HG02840 (cell line): ENCODE measurements at regions not wholly inside any gene's neighbourhood (a gene's known extent, or its start where the extent isn't known, plus 50 kb on each side); places are given as distances from the start of the nearest gene placed in this dataset.

Experiments used
- ATAC-seq: cut with Tn5 transposase; IDR thresholded peaks from one replicate; pipeline ENCODE4 v1.9.1; 2021; ENCODE audit warnings: mild to moderate bottlenecking, moderate library complexity, moderate number of reproducible peaks; ENCODE audit not compliant: unreplicated experiment, low FRiP score

DNA sequence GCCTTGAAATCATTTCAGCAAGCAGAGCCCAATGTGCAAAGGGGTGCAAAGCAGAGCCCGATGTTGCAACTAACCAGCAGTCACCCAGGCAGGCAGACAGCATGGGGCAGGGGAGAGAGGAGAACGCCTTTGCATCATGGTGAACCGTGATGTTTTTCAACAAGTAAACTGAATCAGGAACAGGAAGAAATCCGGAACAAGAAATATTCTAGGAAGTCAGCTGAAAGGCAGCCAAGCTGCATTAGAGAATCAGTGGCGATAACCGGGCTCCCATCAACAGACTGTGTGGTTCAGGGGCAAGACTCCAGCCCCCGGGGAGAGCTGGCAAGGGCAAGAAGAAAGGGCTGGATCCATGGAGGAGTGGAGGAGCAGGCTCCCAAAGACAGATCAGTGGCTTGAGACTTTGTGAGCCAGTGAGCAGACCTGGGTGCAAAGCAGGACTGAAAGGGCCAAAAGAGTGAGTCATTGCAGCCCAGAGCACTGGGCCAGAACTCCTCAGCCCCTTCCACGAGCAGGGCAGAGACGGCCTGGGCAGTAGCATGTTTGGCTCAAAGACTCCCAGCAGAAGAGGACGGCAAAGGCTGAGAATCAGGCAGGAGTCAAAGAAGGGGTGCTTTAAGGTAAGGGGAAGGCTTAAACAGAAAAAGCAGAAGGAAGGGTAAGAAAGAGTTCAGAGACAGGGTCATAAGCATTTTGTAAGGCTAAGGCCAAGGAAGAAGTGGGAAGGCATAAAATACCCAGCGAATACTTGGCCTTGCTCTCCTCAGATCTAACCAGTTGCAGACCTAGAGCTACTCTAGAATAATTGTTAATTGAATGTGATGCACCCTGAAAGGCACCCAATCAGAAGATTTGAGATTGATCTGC, 155.0 kb downstream of the SETD4 start:
- ATAC-seq, result no peak

DNA sequence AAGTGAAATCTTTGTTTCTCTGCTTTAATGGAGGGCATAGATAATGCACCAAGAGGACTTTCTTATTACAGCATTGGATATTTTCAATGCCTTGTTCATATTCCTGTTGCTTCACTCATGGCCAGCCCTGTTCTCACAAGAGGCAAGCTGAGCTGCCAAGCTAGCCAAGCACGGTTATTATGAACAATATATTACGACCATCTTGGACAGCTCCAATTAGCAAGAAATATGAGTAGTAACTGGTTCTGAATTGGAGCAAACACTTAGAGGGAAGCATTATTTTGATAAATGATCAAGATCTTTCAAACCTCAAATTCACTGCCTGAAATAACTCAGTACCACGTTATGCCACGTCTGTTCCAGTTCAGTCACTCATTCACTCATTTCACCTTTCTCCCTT, 159.8 kb downstream of the SETD4 start:
- no peak for ATAC-seq

DNA sequence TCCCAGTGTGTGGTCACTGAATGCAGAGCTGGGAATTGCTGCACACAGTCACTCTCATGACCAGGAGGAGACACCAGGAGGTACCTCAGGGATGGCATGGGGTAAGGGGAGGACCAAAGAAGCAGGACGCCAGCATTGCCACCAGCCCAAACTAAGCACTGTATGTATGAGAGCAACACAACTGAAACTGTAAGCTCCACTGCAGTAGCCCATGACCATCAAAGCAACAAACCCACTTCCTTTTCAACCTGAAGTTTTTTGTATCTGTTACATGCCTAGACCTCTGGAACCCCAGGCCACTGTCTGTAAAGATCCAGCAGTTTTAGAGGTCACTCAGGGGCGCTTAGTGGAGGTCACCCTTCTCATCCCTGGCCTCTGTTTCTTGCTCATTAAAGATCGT, 164.3 kb downstream of the SETD4 start:
- no peak for ATAC-seq

DNA sequence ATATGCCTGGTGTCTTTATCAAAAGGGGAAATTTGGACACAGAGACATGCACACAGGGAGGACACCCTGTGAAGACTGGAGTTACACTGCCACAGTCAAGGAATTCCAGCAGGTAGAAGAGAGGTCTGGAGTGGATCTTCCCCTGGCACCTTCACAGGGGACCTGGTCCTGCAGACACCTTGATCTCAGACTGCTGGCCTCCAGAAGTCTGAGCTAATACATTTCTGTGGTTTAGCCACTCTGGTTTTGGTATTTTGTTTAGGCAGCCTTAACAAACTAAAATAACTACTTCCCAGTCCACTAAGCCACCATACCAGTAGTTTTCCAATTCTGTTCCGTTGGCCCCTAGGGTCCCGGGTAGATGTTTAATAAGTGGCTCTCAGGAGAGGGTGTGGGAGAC, 164.7 kb downstream of the SETD4 start:
- no peak for ATAC-seq

DNA sequence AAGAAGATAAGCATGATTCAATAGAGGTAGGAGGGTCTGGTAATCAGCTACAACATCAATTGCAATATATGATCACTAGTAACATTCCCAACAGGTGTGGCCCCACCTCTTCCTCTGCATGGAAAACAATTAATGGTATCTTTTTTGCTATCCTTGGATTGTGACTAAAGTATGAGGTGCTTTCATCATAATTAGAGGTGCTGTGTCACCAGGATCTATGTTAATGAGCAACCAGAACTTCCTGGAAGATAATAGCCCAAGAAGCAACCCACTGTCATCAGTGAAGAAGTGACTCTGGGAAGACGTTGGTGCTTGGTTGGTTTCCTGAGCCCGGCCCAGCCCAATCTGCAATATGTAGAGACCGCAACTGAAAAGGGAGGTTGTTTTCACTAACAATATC, 167.2 kb downstream of the SETD4 start:
- ATAC-seq, result no peak

DNA sequence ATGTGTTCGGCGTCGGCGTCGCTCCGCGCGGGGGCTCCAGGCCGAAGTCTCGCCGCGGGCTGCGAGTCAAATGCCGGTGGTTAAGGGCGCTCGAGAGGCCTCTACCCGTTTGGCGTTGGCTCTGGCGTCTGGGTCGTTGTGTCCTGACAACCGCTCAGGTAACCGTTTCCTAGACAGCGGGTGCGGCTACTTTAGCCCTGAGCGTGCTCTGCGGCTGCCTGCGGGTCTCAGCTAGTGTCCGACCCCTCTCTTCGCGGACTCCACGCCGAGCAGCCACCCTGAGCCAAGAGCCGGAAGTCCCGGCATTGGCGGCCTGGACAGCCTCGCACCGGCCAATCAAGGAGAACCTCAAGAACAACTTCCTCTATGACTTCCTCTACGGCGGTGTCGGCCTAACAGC, 173.4 kb downstream of the SETD4 start:
- no peak for ATAC-seq

DNA sequence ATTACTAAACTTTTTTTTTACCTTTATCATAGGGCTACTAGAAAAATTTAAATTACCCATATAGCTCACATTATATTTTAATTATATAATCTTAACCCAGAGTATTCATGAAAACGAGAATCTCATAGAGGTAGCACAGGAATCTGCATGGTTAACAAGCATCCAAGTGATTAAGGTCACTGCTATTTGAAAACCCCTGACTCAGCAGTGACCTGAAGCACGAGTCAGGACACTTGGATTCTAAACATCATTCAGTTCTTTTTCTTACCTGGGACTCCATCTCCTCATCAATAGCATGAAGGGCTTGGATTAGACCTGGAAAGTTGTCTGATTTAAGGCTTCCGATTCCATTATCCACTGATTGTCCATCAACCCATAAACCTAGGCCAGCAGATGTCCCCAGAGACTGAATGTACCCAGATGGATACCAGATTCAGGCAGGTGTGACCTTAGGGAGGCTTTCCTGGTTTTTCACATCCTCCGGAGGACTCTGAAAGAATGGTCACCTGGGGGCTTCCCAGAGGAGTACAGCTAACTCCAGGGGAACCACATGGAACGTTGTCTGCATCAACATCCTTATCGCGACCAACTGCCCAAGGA, 174.3 kb downstream of the SETD4 start:
- ATAC-seq, result no peak

DNA sequence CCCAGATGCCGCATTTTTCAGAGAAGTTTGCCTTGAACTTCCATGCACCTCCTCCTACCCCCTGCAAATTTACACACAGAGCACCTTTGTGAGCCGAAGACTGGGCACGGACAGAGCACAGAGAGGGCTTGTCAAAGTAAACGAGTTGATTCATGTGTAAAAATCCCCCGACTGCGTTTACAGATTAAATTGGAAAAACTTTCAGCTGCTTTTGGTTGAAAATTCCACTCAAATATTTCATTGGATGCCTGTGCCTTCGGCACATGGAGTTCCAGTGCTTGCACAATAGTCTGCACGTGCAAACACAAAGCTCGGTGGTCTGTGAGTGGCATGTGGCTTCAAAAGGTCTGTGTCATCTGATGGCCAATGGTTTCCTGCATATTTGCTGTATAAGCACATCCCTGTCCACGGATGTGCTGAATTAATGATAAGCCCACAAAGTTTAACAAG, 177.5 kb downstream of the SETD4 start:
- ATAC-seq, result no peak

DNA sequence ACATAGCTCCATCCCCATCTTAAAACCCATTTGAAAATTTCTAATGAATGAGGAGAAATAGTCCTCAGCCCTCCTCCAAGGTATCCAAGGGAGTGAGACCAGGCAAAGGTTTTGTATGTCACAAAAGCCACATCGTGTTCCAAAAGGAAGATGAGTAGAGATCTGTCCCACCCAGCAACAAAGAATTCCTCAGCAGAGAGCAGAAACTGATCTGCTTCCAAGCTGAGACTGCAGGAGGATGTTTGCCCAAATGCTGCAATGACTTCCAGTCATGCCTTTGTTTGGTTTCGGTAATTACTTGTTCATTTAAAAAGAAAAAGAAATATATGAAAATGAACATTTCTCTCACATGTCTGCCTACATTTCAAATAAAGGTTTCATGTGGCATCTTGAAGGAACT, 186.9 kb downstream of the SETD4 start:
- no peak for ATAC-seq

DNA sequence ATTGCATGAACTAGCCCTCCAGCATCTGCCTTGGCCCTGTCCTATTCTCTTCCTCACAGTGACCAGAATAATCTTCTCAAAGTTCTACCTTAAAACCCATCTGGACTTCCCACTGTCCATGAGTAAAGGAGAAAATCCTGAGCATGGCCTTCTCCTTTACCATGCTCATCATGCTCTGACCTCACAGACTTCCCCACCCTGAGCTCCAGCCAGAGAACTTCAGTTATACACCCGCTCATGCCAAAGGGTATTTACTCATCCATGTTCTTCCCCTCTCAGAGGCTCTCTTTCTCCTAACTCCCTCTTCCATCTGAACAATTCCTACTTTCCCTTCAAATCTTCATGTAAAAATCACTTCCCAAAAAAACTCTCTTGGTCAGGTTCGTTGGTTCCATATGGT, 188.4 kb downstream of the SETD4 start:
- ATAC-seq, result no peak

DNA sequence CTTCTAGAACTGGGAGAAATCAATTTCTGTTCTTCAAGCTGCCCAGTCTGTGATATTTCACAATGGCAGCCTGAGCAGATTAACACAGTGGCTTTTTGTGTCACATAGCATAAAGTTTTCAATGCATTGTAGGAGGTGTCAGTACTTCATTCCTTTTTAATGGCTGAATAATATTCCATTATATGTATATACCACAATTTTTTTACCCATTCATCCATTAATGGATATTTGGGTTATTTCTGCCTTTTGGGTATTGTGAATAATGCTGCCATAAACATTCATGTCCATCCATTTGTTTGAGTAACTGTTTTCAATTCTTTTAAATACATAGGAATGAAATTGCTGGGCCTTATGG, 191.5 kb downstream of the SETD4 start:
- ATAC-seq, result no peak

DNA sequence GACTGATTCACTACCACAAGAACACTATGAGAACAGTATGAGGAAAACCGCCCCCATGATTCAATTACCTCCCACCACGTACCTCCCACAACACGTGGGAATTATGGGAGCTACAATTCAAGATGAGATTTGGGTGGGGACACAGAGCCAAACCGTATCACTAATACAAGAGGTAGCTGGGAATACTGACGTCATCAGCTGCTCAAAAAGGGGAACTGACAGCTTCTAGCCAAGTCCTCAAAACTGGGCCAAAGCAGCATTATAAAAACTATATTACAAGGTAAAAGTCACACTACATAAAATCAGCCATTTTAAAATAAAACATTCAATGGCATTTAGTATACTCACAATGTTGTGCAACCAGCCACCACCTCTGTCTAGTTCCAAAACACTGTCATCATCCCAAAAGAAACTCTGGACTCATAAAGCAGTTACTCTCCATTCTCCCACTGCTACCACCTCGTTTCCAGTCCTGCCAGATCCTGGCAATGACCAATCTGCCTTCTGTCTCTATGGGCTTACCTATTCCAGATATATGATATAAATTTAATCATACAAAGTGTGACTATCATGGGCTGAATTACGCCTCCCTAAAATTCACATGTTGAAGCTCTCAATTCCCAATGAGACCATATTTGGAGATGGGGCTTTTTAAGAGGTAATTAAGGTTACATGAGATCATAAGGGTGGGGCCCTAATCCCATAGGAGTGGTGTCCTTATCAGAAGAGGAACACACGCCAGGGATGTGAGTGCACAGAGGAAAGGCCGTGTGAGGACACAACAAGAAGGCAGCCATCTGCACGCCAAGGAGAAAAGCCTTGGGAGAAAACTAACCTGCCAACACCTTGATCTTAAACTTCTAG, 192.1 kb downstream of the SETD4 start:
- ATAC-seq, result no peak

DNA sequence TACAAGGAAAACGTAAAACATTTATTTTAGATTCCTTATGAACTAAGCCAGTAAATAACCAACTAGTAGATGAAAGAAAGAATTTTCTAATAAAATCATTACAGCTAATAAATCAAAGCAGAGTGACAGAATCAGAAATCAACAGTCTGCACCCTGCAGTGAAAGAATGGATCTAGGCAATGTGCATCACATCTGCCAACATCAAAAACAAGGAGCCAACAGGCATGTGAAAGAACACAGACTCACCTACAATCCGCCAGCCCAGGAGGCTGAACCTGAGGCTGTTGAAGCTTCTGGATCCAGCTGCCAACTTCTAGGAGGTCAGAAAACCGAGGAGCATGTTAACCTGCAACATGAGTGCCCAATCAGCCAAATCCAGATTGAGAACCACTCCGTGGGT, 196.3 kb downstream of the SETD4 start:
- no peak for ATAC-seq

DNA sequence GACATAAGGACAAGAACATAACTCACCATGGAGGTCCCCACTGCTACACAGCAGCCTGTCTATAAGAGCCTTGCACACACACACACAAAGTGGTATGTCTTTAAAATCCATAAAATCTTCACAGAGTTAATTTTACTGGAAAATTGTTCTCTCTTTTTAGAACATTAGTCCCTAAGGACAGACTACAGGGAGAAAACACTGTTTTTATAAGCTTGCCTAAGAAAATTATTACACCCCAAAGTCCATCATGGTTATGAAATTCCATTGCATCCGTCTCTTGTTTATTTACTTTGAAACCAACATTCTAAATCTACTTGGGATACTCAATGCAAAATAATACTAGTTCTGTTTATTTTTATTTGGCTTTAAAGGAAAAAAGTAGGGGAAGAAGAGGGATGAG, 197.4 kb downstream of the SETD4 start:
- ATAC-seq, result no peak

DNA sequence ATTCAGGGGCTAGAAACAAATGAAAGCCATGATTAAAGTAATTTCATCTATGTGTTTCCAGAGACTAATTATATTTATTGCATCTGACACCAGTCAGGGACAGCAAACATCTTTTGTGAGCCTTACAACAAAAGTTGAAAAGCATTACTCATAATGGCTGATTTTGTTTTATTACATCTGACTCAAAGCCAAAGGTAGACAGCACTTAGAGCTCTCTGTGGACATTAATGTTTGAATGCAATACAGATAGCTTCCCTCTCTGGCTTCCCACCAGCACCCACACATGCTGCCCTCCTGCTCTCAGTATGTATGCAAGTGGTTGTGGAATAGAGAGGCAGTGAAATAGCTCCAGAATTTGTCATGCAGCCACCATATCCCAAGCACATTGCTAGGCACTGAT, 198.7 kb downstream of the SETD4 start:
- no peak for ATAC-seq

DNA sequence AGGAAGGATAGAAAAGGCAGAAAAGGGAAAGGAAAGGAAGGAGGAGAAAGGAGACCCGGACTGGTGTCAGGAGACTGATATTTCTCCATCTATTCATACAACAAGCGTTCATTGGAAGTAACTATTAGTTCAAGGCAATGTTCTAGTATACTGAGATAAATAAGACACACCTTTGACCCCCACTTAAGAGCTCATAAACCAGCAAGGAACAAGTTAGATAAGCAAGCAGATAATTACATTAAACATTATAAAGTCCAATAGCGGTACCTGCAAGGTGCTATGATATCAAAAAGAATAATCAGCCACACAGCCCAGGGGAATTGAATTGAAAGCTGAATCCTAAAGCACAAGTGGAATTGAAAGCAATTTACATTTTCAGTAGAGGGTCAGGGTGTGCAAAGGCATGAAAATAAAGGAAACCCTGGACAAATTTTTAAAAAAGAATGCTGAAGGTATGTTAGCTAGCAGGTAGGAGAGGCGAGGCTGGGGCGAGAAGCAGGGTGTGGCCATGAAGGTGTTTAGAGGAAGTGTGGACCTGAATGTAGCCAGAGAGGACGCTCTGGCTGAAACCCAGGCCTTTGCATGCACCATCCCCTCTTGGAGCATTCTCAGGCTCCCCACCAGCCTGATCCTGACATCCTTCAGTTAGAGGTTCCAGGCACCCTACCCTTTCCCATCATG, 200.0 kb downstream of the SETD4 start:
- no peak for ATAC-seq

DNA sequence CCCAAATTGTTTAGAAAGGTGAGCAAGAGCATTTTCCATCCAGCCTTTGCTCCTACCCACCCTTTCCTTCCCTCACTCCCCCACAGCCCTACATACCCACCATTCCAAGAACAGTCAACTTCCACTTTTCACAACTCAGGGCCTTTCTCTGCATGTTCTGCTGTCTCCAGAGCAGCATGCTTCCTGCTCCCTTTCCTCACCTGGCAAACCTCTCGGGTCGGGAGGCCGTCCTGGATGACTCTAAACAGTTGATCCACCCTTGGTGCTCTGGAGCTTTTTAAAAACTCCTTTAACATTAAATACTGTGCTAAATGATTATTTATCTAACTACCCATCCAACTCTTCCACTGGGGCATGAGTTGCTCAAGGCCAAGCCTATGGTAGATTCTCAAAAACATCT, 200.6 kb downstream of the SETD4 start:
- ATAC-seq, result no peak

DNA sequence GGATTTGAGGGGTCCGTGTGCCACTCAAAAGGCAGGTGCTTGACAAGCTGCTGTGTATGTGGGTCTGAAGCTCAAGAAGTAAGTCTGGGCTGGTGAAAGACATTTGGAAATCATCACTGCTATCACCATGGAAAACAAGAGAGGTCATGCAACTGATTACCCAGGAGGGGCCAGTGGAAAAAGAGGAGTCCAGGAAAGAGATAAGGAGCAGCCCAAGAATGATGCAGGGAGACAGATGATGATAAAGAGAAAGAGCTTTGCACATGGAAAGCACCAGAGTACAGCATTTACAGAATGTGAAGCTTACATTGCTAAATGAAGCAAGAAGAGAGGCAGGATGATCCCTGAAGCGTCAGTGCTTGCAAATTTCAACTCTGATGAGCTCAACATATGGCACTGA, 203.2 kb downstream of the SETD4 start:
- no peak for ATAC-seq

DNA sequence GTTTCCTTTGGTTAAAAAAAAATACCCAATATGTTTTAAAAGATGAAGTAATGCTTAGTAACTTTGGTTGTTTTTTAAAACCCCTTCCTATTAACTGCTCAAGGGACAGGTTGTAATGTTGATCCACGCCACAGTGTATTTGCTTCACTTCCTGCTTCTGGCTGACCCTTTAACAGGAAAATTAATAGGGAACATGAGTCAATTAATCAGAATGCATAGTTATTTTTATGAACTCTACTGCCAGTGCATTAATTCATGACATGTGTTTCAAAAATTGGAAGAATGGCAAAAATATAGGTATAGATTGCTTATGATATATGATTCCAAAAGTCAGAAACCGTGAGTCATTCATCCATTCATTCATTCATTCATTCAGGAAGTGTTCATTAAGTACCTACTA, 204.8 kb downstream of the SETD4 start:
- ATAC-seq, result no peak

DNA sequence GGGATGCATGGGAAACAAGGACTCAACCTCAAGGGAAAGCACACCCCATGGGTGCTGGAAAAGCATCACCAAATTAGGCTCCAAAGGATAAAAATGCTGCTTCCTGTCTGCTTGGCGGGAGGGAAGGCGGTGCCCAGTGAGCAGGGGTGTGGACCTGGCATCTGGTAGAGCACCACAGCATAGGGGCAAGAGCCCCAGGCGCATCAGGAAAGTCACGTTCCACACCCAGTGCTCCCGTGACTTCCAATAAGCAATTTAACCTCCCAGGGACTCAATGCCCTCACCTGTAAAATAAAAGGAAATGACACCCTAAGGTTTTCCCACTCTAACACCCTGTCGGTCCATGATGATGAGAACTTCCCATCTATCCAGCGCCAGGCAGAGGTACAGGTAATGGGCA, 206.0 kb downstream of the SETD4 start:
- ATAC-seq, result no peak
